Endometrium (tissue), 2 donors: ENCODE measurements at regions not wholly inside any gene's neighbourhood (a gene's known extent, or its start where the extent isn't known, plus 50 kb on each side); places are given as distances from the start of the nearest gene placed in this dataset.

Experiments
- FAIRE-seq: peaks from 2 replicates; lab custom pipeline; 2012; peaks lifted over from hg19 to GRCh38; lab: Jason Lieb, UNC
- donor health status: control.
- donor health status: control.

- FAIRE-seq: peak; percentile 18
Measured at GRCh38 chr3:193780810-193781478, 187.9 kb downstream of the OPA1 start.

- no peak for FAIRE-seq
Measured at GRCh38 chr3:193782276-193782647, 189.3 kb downstream of the OPA1 start.

GRCh38 chr3:193782747-193783146 is 189.7 kb downstream of the OPA1 start:
- no peak for FAIRE-seq

DNA sequence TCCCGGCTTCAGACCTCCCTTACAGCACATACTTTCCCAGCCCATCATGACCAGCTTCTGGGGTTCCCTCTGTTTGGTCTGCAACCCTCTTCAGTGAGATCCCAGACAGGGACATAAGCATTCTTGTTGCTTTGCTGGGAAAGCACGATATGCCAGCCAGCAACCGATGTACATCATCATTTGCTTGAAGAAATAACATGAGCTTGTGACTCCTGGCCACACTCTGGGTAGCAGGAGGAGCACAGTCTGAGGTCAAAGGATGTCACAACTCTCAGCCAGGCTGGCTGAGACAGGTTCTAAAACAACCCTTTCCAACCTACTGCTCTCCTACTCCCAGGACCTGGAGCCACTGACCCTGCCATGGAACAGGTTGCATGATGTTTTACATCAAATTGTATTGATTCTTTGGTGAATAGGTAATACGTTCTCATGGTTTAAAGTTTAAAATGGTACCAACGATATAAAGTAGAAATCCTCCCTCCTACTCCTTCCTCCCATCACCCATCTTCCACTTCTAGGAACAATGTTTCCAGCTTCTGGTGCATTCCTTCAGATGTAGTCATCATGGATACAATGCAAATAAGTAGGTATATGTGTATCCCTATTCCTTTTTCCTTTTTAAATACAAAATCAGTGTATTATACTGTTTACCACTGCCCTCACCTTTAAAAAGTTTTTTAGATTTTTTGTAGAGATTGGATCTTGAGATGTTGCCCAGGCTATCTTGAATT is 190.3 kb downstream of the OPA1 start:
- no peak for FAIRE-seq

DNA sequence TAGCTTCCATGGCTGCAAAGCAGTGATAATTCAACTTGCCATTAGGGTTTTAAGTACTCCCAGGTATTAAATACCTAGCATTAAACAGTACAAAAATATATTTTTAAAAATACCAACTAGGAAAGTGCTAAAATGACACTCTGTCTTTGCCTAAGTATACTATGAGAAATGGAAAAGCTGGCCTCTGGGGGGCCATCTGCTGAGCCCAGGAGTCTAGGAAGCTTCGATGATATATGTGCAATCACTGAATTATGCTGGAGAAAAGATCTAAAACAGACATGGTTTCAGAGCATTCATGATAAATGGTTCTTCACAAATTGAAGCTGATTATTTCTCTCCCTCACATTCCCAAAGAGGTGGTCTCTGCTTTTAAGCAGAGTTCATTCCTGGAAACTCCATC is 191.8 kb downstream of the OPA1 start:
- no peak for FAIRE-seq

DNA sequence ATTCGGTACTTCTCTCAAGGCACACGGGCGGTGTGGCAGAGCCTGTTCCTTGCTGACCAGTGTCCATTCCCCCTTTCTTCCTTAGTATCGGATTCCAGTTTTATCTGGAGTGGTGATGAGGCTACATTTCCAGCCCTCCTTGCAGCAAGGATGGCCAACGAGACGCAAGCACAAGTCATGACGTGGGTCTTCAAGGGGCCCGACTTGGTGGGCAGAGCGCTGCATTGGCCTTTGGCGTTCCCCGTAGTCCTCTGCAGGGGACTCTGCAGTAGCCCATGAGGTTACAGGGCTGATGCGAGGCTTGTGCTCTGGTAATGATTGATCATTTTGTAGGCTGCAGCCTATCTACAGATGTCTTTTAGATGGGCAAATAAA is 194.5 kb downstream of the OPA1 start:
- no peak for FAIRE-seq

GRCh38 chr3:193788189-193788991 is 195.4 kb downstream of the OPA1 start:
- no peak for FAIRE-seq

DNA sequence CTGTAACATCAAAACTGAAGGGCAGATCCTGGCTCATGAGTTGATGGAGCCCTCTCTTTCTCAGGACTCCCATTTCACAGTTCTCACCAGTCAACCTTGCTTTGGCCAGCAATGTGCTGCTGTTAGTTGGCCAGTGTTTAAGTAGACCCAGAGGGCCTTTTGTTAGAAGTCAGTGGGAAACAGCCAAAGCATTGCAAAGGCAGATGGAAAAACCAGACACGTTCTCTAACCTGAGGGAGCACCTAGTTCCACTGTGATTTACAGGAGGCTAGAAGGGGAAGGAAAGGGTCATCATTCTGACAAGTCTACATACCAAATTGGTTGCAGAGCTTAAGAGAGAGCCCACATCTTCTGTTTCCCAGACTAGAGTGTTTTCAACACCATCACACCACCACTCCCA is 196.4 kb downstream of the OPA1 start:
- FAIRE-seq: no peak

GRCh38 chr3:193790086-193790990 is 197.3 kb downstream of the OPA1 start:
- no peak for FAIRE-seq

GRCh38 chr3:193791041-193792032 is 198.3 kb downstream of the OPA1 start:
- no peak for FAIRE-seq

DNA sequence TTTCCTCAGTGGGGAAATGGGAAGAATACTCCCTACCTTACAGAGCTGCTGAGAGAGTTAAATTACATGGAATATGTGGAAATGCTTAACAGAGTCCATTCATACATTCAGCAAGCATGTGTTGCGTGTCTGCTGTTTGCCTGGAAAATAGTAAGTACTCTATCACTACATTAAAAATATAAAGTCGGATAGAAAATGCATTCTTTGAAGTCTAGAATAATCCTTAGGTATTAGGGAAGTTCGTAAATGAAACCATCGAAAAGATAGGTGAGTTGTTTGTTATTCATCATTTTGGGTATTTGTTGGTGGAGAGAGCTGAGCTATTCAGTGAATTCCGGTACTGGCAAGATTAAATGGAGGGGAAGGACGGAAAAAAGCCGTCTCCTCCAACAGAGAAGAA is 200.1 kb downstream of the OPA1 start:
- no peak for FAIRE-seq

GRCh38 chr3:193794002-193794881 is 201.2 kb downstream of the OPA1 start:
- FAIRE-seq: no peak

DNA sequence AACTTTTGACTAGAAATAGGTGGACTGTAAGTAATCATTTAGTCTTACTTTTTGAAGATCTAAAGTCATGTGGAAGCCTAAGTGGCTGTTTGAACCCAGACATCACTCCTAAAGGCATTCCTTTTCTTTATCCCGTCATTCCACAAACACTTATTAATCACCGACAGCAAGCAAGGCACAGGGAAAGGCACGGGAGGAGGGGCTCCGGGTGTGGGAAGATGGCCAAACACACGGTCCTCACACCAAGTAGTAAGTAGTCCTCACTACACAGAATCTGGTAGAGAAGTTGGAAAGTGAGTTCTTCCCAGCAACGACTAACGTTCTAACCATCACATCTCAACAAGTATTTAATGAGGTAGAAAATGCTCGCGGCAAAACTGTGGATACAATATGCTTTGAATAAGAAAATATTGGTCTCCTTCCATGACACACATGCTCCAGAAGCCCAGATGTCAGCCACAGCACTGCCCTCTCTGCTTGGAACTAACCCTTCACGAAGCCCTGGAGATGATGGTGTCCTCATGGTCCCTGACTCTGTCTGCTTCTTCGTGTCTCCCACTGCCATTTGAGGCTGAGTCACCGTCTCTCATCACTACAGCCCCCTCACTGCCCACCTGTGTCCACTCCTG is 202.2 kb downstream of the OPA1 start:
- FAIRE-seq: no peak

DNA sequence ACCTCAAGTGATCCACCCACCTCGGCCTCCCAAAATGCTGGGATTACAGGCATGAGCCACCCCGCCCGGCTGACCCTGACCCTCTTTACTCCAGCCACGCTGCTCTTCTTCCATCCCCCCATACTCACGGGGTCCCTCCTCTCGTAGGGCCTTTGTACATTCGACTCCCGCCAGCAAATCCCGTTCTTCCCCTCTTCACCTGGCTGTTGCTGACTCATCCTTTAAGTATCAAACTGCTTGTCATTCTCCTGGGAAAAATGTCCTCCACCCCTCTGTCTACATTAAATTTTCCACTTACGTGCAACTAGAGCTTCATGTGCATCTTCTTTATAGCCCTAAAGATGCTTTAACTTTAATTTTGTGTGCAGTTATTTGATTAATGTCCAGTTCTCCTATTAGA is 203.1 kb downstream of the OPA1 start:
- no peak for FAIRE-seq

GRCh38 chr3:193797566-193797965 is 204.6 kb downstream of the OPA1 start:
- no peak for FAIRE-seq

DNA sequence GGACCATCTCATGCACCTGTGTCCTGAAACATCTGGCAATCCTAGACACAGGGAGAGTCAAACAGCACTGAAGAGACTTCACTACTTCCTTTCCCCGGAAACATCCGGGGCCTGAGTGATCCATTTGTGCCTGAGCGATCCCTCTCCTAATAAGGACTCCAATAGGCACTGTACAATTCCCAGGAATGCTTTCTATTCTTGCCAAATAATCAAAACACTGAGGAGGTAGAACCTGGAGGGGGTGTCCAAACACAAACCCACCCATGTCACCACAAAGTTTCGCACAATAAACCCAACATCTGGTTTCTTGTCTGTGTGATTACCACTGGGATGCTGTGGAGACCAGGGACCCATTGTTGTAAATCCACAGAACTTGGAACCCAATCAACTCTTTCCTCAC is 205.0 kb downstream of the OPA1 start:
- no peak for FAIRE-seq

GRCh38 chr3:193800138-193801043 is 207.4 kb downstream of the OPA1 start:
- no peak for FAIRE-seq

GRCh38 chr3:193801097-193801496 is 208.1 kb downstream of the OPA1 start:
- FAIRE-seq: no peak
